Heart left ventricle (tissue), 16 donors: ENCODE measurements at regions not wholly inside any gene's neighbourhood (a gene's known extent, or its start where the extent isn't known, plus 50 kb on each side); places are given as distances from the start of the nearest gene placed in this dataset.

Experiments used
- ATAC-seq, 4 donors: fragments of 200-7000 bp; cut with Tn5 transposase; one replicate each; pipeline ENCODE4 v1.9.1; 2020 to 2022; ENCODE audit warnings: moderate library complexity in 4 of 4, mild to moderate bottlenecking in 3 of 4, moderate number of reproducible peaks in 1 of 4
- DNase-seq, 5 donors: peaks; one replicate each; pipeline ENCODE4 v3.0.0-alpha.2; 2020
- H3K27ac ChIP-seq, 12 donors: fragments of 200-600 bp; sonication (generic) in 4 of 12; one replicate each; pipeline versions ENCODE4 v1.5.0 to v1.8.0; 2016 to 2022; ENCODE audit warnings: mild to moderate bottlenecking in 2 of 12
- H3K27me3 ChIP-seq, 9 donors: fragments of 200-600 bp; sonication (generic) in 2 of 9; one replicate each; pipeline versions ENCODE4 v1.5.1 to v1.8.0; 2016 to 2022; ENCODE audit warnings: mild to moderate bottlenecking in 3 of 9
- H3K36me3 ChIP-seq, 9 donors: fragments of 200-600 bp; sonication (generic) in 2 of 9; one replicate each; pipeline versions ENCODE4 v1.5.0 to v1.8.0; 2018 to 2022; ENCODE audit warnings: mild to moderate bottlenecking in 2 of 9
- H3K4me1 ChIP-seq, 12 donors: fragments of 200-600 bp; sonication (generic) in 4 of 12; one replicate each; pipeline versions ENCODE4 v1.5.0 to v1.8.0; 2016 to 2022; ENCODE audit warnings: mild to moderate bottlenecking in 3 of 12
- H3K4me3 ChIP-seq, 12 donors: fragments of 200-600 bp; sonication (generic) in 4 of 12; one replicate each; pipeline versions ENCODE4 v1.5.0 to v1.8.0; 2017 to 2022; ENCODE audit warnings: mild to moderate bottlenecking in 9 of 12, moderate library complexity in 4 of 12
- H3K9me3 ChIP-seq, 12 donors: fragments of 200-600 bp; sonication (generic) in 4 of 12; one replicate each; pipeline versions ENCODE4 v1.5.0 to v1.8.0; 2016 to 2022; ENCODE audit warnings: mild to moderate bottlenecking in 1 of 12
- POLR2A ChIP-seq, 2 donors: fragments of 450-650 bp; IDR thresholded peaks; one replicate each; pipeline ENCODE4 v1.6.1; 2017; ENCODE audit warnings: antibody characterized with exemption in 2 of 2, mild to moderate bottlenecking in 2 of 2, moderate library complexity in 2 of 2
- WGBS, 4 donors: extraction: QIAGEN DNeasy Blood & Tissue Kit in 2 of 4; methylation state at CpG; one replicate each; pipeline versions ENCODE4 v1.1.5 to v1.1.7; 2013 to 2018; 5-methylcytosine and 5-hydroxymethylcytosine counted together
- intact Hi-C, 10 donors: fragments of 100-400 bp; cut with DNase I; formaldehyde crosslinking; loops; one replicate each; pipeline versions ENCODE4 v1.11.1 to v1.14.2; 2022
- TF ChIP-seq, protein P1 (sequence below), 12 donors: fragments of 200-600 bp; sonication (generic) in 4 of 12; IDR thresholded peaks; one replicate each; pipeline versions ENCODE4 v1.5.0 to v1.8.0; 2018 to 2022; ENCODE audit warnings: antibody characterized with exemption in 12 of 12, mild to moderate bottlenecking in 5 of 12
- donor health status: ischemic (EF 13 %, LVEDD 7.1; RV severe dilation, severe dysfunction).
- donor health status: healthy with polysubstance abuse.
- donor health status: DM: no; HTN: yes; CAD: no.
- donor health status: DM: no; HTN: no; CAD: no.
- donor health status: ischemic (EF 25% LVEDD 6.9; RV normal size, moderate dysfunction).
- donor health status: ischemic (EF 25% LVEDD 5.7; RV mildly dilated, moderate dysfunction).
- donor health status: healthy.
- donor health status: DM: yes; HTN: yes; CAD: no.
- donor health status: ischemic (EF 35%, LVEDD 5.7; RV mildly dilated, moderate dysfunction).
- donor health status: nonischemic (EF 11% LVEDD 7.7; RV severe dilation, severe dysfunction).
- donor health status: DM: yes; HTN: yes; CAD: no.
- donor health status: PGD.
- donor health status: ischemic (EF 29% LVEDD 5.4; RV normal size, mild dysfunction).
- donor health status: nonischemic (EF 23%, LVEDD 6.1; RV moderate dilation, normal function).

DNA sequence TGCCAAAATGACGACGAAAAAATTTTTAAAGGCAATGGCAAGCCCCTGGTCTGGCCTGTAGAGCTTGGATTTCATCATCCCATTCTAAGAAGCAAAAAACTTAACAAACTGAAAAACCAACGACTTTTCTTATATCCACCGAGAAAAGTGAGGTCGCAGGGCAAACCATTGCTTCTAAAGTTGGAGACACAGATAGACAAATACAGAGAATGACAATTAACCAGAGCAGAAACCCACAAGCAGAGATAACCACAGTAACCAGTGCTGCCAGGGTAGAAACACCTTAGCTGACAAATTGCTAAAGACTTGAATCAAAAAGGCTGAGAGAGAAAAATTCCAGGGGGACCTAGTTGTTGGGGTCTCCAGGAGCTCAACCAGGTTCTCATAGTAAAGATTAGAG is 386.5 kb upstream of the SGO1 start:
- H3K27me3 ChIP-seq: no peaks in the 10 kb centered on the region
- ATAC-seq (no peak), DNase-seq (no peak)
- no peaks in the 10 kb centered on the region for H3K36me3 ChIP-seq
- 80 to 94% (median 92%) methylated on average over 5 of the region's 5 CpGs for WGBS, 4 donors
- intact Hi-C loops: no loop called here
- H3K27ac ChIP-seq: no peak overlapping the region
- TF ChIP-seq POLR2A (IDR thresholded peaks at IDR 0.05): no peak
- TF ChIP-seq, protein P1, sequence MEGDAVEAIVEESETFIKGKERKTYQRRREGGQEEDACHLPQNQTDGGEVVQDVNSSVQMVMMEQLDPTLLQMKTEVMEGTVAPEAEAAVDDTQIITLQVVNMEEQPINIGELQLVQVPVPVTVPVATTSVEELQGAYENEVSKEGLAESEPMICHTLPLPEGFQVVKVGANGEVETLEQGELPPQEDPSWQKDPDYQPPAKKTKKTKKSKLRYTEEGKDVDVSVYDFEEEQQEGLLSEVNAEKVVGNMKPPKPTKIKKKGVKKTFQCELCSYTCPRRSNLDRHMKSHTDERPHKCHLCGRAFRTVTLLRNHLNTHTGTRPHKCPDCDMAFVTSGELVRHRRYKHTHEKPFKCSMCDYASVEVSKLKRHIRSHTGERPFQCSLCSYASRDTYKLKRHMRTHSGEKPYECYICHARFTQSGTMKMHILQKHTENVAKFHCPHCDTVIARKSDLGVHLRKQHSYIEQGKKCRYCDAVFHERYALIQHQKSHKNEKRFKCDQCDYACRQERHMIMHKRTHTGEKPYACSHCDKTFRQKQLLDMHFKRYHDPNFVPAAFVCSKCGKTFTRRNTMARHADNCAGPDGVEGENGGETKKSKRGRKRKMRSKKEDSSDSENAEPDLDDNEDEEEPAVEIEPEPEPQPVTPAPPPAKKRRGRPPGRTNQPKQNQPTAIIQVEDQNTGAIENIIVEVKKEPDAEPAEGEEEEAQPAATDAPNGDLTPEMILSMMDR (IDR thresholded peaks at IDR 0.05): no peak
- H3K4me1 ChIP-seq: peaks cover 0 to 23% (median 0%) of the 10 kb centered on the region in 12 donors
- no peak overlapping the region for H3K4me3 ChIP-seq
- H3K9me3 ChIP-seq: no peaks in the 10 kb centered on the region

DNA sequence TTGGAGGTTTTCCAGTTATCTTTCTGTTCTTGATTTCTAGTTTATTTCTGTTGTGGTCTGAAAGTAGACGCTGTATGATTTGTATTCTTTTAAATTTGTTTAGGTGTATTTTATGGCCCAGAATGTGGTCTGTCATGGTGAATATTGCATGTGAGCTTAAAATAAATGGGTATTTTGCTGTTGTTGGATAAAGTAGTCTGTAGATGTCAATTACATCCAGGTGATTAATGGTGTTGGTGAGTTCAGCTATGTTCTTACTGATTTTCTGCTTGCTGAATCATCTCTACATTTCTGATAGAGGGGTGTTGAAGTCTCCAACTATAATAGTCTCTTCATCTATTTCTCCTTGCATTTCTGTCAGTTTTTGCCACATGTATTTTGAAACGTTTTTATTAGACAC is 383.3 kb upstream of the SGO1 start:
- H3K27ac ChIP-seq: no peak overlapping the region
- no peak overlapping the region for H3K4me3 ChIP-seq
- DNase-seq (no peak), ATAC-seq (no peak)
- H3K27me3 ChIP-seq: no peaks in the 10 kb centered on the region
- no peaks in the 10 kb centered on the region for H3K9me3 ChIP-seq
- intact Hi-C loops: no loop called here
- peaks cover 0 to 1% (median 0%) of the 10 kb centered on the region in 12 donors for H3K4me1 ChIP-seq
- WGBS, 4 donors: 13 to 37% (median 18%) methylated on average over 2 of the region's 2 CpGs
- H3K36me3 ChIP-seq: no peaks in the 10 kb centered on the region
- no peak for TF ChIP-seq POLR2A (IDR thresholded peaks at IDR 0.05)
- TF ChIP-seq, protein P1 (IDR thresholded peaks at IDR 0.05): no peak

DNA sequence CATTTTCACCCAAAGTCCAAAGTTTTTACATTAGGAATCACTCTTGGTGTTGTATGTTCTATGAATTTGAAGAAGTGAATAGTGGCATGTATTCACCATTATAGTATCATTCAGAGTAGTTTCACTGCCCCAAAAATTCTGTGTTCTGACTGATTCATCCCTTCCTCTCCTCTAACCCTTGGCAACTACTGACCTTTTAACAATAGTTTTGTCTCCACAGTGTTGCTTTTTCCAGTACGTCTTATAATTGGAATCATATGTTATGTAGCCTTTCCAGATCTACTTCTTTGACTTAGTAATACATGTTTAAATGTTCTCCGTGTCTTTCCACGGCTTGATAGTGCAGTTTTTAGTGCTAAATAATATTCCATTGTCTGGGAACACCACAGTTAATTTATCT is 379.0 kb upstream of the SGO1 start:
- Histone ChIP-seq H3K4me3 (no peak overlapping the region), H3K9me3 (no peaks in the 10 kb centered on the region), H3K4me1 (no peaks in the 10 kb centered on the region), H3K27me3 (no peaks in the 10 kb centered on the region), H3K27ac (no peak overlapping the region), H3K36me3 (no peaks in the 10 kb centered on the region)
- intact Hi-C loops: no loop called here
- ATAC-seq (no peak), DNase-seq (no peak)
- WGBS, 4 donors: 78 to 82% (median 81%) methylated on average over 3 of the region's 3 CpGs
- TF ChIP-seq, protein P1 (IDR thresholded peaks at IDR 0.05): no peak
- no peak for TF ChIP-seq POLR2A (IDR thresholded peaks at IDR 0.05)

DNA sequence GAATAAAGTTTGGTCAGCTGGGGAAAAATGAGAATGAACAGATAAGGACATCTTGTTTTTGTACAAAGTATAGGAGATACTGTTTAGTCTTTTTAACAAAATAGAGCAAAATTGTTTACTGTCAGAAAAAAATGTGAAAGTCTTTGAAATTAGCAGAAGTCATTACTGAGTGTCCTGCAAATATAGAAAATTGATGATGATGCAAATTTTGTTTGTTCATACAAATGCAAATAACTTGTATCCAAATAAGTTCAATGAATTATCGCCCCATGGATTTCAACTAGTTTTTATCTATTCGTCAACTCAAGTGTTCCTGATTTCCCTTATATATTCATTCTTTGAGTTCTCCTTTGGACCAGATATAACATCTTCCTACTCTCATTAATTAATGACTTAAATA is 378.0 kb upstream of the SGO1 start:
- no peak for ATAC-seq
- TF ChIP-seq, protein P1 (IDR thresholded peaks at IDR 0.05): no peak
- TF ChIP-seq POLR2A (IDR thresholded peaks at IDR 0.05): no peak

More for the DNA sequence above, 378.0 kb upstream of the SGO1 start:
- intact Hi-C loops: no loop called here
- 91 to 96% (median 93%) methylated on average over 2 of the region's 2 CpGs for WGBS, 4 donors
- H3K9me3 ChIP-seq: no peaks in the 10 kb centered on the region
- no peaks in the 10 kb centered on the region for H3K27me3 ChIP-seq
- H3K36me3 ChIP-seq: no peaks in the 10 kb centered on the region
- DNase-seq: no peak
- no peak overlapping the region for H3K27ac ChIP-seq
- no peaks in the 10 kb centered on the region for H3K4me1 ChIP-seq
- no peak overlapping the region for H3K4me3 ChIP-seq
